Gastroesophageal sphincter (tissue), 4 donors: ENCODE measurements at regions not wholly inside any gene's neighbourhood (a gene's known extent, or its start where the extent isn't known, plus 50 kb on each side); places are given as distances from the start of the nearest gene placed in this dataset.

Experiments
- ATAC-seq: fragments of 150-250 bp; one replicate; pipeline ENCODE4 v1.9.1; 2016; ENCODE audit warnings: mild to moderate bottlenecking, moderate library complexity
- H3K27ac ChIP-seq, 4 donors: fragments of 200-600 bp; sonication (generic) in 3 of 4; 1 replicate in 3 of 4; 2 replicates in 1 of 4; pipeline ENCODE4 v1.5.1; 2016 to 2019
- H3K27me3 ChIP-seq: fragments of 200-600 bp; sonication (generic); one replicate; pipeline ENCODE4 v1.5.1; 2019
- H3K36me3 ChIP-seq, 2 donors: fragments of 200-600 bp; sonication (generic); one replicate each; pipeline ENCODE4 v1.5.1; 2019; ENCODE audit warnings: control low read depth in 1 of 2
- H3K4me1 ChIP-seq, 3 donors: fragments of 200-600 bp; sonication (generic); 1 replicate in 2 of 3; 2 replicates in 1 of 3; pipeline ENCODE4 v1.5.1; 2016 to 2019; ENCODE audit warnings: control low read depth in 2 of 3
- H3K4me3 ChIP-seq, 2 donors: fragments of 200-600 bp; sonication (generic); one replicate each; pipeline ENCODE4 v1.5.1; 2019; ENCODE audit warnings: mild to moderate bottlenecking in 1 of 2, moderate library complexity in 1 of 2
- H3K9me3 ChIP-seq, 3 donors: fragments of 200-600 bp; sonication (generic); one replicate each; pipeline ENCODE4 v1.5.1; 2017 to 2019; ENCODE audit warnings: control low read depth in 2 of 3
- CTCF ChIP-seq, 4 experiments: fragments of 200-600 bp in 2 of 4; fragments of 450-650 bp in 2 of 4; sonication (generic) in 1 of 4; IDR thresholded peaks; one replicate each; pipeline ENCODE4 v1.5.1; 2017 to 2019; ENCODE audit warnings: antibody characterized with exemption in 4 of 4, mild to moderate bottlenecking in 2 of 4, moderate library complexity in 2 of 4
- EP300 ChIP-seq: sonication (generic); formaldehyde crosslinking; IDR thresholded peaks from one replicate; pipeline ENCODE4 v1.6.1; 2017; ENCODE audit warnings: antibody characterized with exemption, mild to moderate bottlenecking
- POLR2A ChIP-seq, 2 donors: fragments of 450-650 bp; IDR thresholded peaks; one replicate each; pipeline ENCODE4 v1.6.1; 2017; ENCODE audit warnings: antibody characterized with exemption in 2 of 2, mild to moderate bottlenecking in 2 of 2, moderate library complexity in 1 of 2
- POLR2AphosphoS5 ChIP-seq: sonication (generic); formaldehyde crosslinking; IDR thresholded peaks from one replicate; pipeline ENCODE4 v1.6.1; 2017; ENCODE audit warnings: antibody characterized with exemption
- WGBS, 2 donors: methylation state at CpG; one replicate each; pipeline ENCODE4 v1.1.5; 2018; ENCODE audit warnings: low coverage in 1 of 2; 5-methylcytosine and 5-hydroxymethylcytosine counted together

- H3K9me3 ChIP-seq = no peaks in the 10 kb centered on the region
- no peak overlapping the region for H3K27ac ChIP-seq
- H3K27me3 ChIP-seq = no peaks in the 10 kb centered on the region
- no peak for ATAC-seq
- H3K36me3 ChIP-seq = no peaks in the 10 kb centered on the region
- no peak overlapping the region for H3K4me3 ChIP-seq
- no peak for TF ChIP-seq EP300
- TF ChIP-seq CTCF (IDR thresholded peaks at IDR 0.05) = no peak
- TF ChIP-seq POLR2A (IDR thresholded peaks at IDR 0.05) = no peak
- TF ChIP-seq POLR2AphosphoS5 = no peak
- H3K4me1 ChIP-seq = no peaks in the 10 kb centered on the region
Observed at GRCh38 chr11:38006466-38006865, 1408.4 kb upstream of the RAG2 start.

- Histone ChIP-seq H3K4me3 (no peak overlapping the region), H3K36me3 (no peaks in the 10 kb centered on the region), H3K9me3 (no peaks in the 10 kb centered on the region), H3K27ac (no peak overlapping the region), H3K27me3 (no peaks in the 10 kb centered on the region), H3K4me1 (no peaks in the 10 kb centered on the region)
- TF ChIP-seq POLR2A (IDR thresholded peaks at IDR 0.05) (no peak), CTCF (IDR thresholded peaks at IDR 0.05) (no peak), POLR2AphosphoS5 (no peak), EP300 (no peak)
- 30 to 51% methylated on average over 2 of the region's 2 CpGs for WGBS, 2 donors
- peak; percentile 48 for ATAC-seq
Observed at GRCh38 chr11:38005597-38005996, 1407.6 kb upstream of the RAG2 start.

DNA sequence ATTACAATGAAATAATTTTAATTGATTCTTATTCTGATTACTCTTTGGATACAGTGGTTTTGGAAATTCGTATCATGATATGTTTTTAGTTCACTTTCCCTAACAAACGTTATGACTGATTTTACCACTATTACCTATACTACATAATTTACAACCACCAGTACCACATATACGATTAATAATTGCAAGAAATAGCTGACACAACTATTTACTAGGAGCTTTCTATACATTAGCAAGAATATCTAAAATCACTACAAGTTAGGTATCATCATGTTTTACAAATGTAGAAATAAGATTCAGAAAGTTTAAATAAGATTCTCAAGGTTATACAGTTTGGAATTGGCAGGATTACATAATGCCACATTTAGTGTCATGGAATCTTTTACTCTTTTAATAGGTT lies 1401.1 kb upstream of the RAG2 start:
- 88 to 89% methylated on average over 3 of the region's 3 CpGs for WGBS, 2 donors
- Histone ChIP-seq H3K36me3 (no peaks in the 10 kb centered on the region), H3K27me3 (no peaks in the 10 kb centered on the region), H3K4me3 (no peak overlapping the region), H3K9me3 (no peaks in the 10 kb centered on the region), H3K4me1 (no peaks in the 10 kb centered on the region), H3K27ac (no peak overlapping the region)
- TF ChIP-seq CTCF (IDR thresholded peaks at IDR 0.05) (no peak), POLR2A (IDR thresholded peaks at IDR 0.05) (no peak), POLR2AphosphoS5 (no peak), EP300 (no peak)
- ATAC-seq = no peak

DNA sequence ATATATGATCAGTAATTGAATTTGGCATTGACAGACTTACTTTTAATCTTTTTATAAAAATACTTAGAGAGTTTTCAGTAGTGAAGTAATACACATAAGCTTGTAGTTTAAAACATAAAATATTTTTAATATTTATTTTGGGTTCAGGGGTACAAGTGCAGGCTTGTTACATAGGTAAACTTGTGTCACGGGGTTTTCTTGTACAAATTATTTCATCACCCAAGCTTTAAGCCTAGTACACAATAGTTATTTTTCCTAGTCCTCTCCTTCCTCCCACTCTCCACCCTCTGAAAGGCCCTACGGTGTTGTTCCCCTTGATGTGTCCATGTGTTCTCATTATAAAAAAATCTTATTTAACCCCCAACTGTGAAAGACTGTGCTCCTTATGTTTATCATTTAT lies 1397.8 kb upstream of the RAG2 start:
- H3K36me3 ChIP-seq = no peaks in the 10 kb centered on the region
- TF ChIP-seq POLR2A (IDR thresholded peaks at IDR 0.05) (no peak), POLR2AphosphoS5 (no peak), CTCF (IDR thresholded peaks at IDR 0.05) (no peak), EP300 (no peak)
- no peaks in the 10 kb centered on the region for H3K4me1 ChIP-seq
- 81 to 82% methylated on average over 2 of the region's 2 CpGs for WGBS, 2 donors
- no peaks in the 10 kb centered on the region for H3K9me3 ChIP-seq
- no peak overlapping the region for H3K4me3 ChIP-seq
- ATAC-seq = no peak
- H3K27me3 ChIP-seq = no peaks in the 10 kb centered on the region
- no peak overlapping the region for H3K27ac ChIP-seq

- ATAC-seq = peak; percentile 78
- Histone ChIP-seq H3K27ac (no peak overlapping the region), H3K4me1 (no peaks in the 10 kb centered on the region), H3K27me3 (no peaks in the 10 kb centered on the region), H3K36me3 (no peaks in the 10 kb centered on the region), H3K4me3 (no peak overlapping the region), H3K9me3 (no peaks in the 10 kb centered on the region)
- TF ChIP-seq CTCF (IDR thresholded peaks at IDR 0.05) = no peak
- no peak for TF ChIP-seq POLR2AphosphoS5
- TF ChIP-seq POLR2A (IDR thresholded peaks at IDR 0.05) = no peak
- no peak for TF ChIP-seq EP300
- 9 to 27% methylated on average over 3 of the region's 3 CpGs for WGBS, 2 donors
Observed at GRCh38 chr11:37988031-37988430, 1390.0 kb upstream of the RAG2 start.
